Brain microvascular endothelial cell (primary cell): ENCODE measurements at regions not wholly inside any gene's neighbourhood (a gene's known extent, or its start where the extent isn't known, plus 50 kb on each side); places are given as distances from the start of the nearest gene placed in this dataset.
"Not testable (repeated sequence)": the region's sequence is repeated elsewhere in the genome, so short reads cannot be mapped to it uniquely, and the experiment has no call there.

Source experiments
- DNase-seq: peaks from one replicate; pipeline ENCODE4 v3.0.0-alpha.2; 2020
- H3K27ac ChIP-seq: fragments of 250-450 bp; sonication (Bioruptor Pico); 2 replicates; pipeline ENCODE4 v1.5.1; 2020; ENCODE audit warnings: mild to moderate bottlenecking, moderate library complexity
- H3K27me3 ChIP-seq: fragments of 250-450 bp; sonication (Bioruptor Pico); replicated peaks from 2 replicates; pipeline ENCODE4 v1.5.1; 2020; ENCODE audit warnings: mild to moderate bottlenecking
- H3K36me3 ChIP-seq: fragments of 250-450 bp; sonication (Bioruptor Pico); replicated peaks from 2 replicates; pipeline ENCODE4 v1.5.1; 2020; ENCODE audit warnings: mild to moderate bottlenecking
- H3K4me3 ChIP-seq: 2 replicates; pipeline ENCODE4 v1.5.1; 2011; ENCODE audit warnings: low read depth, mild to moderate bottlenecking, control low read depth, low read length, moderate library complexity
- in situ Hi-C: cut with HindIII; loops from 2 replicates; pipeline ENCODE4 v1.10.0; 2017; ENCODE audit warnings: low sequenced_read_pairs, low pct_ligation_motif_present
- TF ChIP-seq, protein P1 (sequence below): IDR thresholded peaks from 2 replicates; pipeline ENCODE4 v1.5.1; 2011; ENCODE audit warnings: low read depth, mild to moderate bottlenecking, moderate library complexity, low read length, control low read depth, inconsistent platforms; ENCODE audit errors: missing control alignments

DNA sequence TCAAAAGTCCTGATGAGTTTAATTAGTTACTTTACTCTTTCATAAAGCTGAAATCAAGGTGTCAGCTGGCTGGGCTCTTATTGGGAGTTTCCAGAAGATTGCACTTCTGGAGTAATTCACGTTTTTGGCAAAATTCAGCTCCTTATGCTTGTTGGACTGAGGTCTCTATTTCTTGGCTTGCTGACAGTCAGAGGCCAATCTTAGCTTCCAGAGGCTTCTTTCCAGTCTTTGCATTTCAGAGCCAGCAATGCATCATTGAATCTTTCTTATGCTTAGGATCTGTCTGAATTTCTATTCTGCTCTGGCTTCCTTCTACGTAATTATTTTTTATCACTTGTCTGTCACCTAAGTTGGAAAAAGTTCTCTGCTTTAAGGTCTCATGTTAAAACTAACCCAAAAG, 91.4 kb upstream of the SYN3 start:
- TF ChIP-seq, protein P1, sequence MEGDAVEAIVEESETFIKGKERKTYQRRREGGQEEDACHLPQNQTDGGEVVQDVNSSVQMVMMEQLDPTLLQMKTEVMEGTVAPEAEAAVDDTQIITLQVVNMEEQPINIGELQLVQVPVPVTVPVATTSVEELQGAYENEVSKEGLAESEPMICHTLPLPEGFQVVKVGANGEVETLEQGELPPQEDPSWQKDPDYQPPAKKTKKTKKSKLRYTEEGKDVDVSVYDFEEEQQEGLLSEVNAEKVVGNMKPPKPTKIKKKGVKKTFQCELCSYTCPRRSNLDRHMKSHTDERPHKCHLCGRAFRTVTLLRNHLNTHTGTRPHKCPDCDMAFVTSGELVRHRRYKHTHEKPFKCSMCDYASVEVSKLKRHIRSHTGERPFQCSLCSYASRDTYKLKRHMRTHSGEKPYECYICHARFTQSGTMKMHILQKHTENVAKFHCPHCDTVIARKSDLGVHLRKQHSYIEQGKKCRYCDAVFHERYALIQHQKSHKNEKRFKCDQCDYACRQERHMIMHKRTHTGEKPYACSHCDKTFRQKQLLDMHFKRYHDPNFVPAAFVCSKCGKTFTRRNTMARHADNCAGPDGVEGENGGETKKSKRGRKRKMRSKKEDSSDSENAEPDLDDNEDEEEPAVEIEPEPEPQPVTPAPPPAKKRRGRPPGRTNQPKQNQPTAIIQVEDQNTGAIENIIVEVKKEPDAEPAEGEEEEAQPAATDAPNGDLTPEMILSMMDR: no peak
- in situ Hi-C loops: no loop called here
- no peak overlapping the region for H3K4me3 ChIP-seq
- no peak for DNase-seq
- no peaks in the 10 kb centered on the region for H3K36me3 ChIP-seq
- H3K27ac ChIP-seq: no peak overlapping the region
- H3K27me3 ChIP-seq: no peaks in the 10 kb centered on the region

DNA sequence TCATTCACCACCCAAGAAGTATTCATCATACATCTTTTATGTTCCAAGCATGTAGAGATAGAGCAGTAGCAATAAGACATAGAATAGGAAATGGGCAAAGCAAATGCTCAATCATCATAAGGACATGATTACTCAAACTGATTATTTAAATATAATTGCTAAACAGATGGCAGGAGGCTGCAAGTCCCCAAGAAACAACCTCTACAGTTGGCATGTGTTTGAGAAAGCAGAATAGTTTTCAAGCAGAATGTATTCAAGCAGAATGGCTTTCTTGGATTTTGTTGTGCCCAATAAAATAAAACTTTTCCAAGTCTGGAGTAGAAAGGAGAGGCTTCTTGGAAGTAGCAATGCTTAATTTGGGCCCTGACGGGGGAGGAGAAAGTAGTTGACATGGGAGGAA, 86.5 kb upstream of the SYN3 start:
- in situ Hi-C loops: no loop called here
- TF ChIP-seq, protein P1: no peak
- Histone ChIP-seq H3K36me3 (no peaks in the 10 kb centered on the region), H3K4me3 (no peak overlapping the region), H3K27ac (no peak overlapping the region), H3K27me3 (no peaks in the 10 kb centered on the region)
- DNase-seq: no peak

DNA sequence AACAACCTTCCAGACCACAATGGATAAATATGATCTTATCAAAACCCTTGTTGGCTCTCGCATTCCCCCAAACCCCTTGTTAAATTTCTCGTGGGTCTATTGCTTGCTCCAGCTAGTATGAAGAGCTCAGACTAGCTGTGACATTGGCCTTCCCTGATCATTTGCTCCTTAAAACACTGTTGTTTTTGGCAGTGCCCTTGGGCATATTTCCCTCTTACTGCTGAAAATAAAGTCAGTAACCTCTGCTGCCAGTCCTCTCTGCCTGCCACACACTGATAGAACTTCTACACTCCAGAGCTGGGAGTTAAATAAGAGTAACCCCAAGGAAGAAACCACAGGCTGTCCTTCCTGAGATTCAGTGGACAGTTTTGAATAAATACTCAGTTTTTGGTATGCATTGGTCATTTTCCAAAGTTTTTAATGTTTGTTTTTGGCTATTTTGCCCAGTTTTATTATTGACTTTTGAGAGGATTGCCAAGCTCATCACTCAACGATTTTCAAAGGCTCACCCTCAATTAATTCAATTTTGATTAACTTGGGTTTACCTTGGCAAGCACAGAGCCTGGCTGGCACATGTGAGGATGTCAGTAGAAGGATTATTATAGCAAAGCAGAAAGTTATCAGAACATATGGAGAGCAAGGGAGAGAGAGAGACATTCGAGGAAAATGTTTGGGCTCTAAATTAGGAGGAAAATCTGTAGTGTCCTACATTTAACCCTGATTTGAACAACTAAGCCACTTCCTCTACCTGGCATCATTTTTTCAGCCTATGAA, 84.3 kb upstream of the SYN3 start:
- H3K4me3 ChIP-seq: no peak overlapping the region
- no peak overlapping the region for H3K27ac ChIP-seq
- DNase-seq: no peak
- no peaks in the 10 kb centered on the region for H3K27me3 ChIP-seq
- TF ChIP-seq, protein P1: no peak
- no peaks in the 10 kb centered on the region for H3K36me3 ChIP-seq
- in situ Hi-C loops: no loop called here

DNA sequence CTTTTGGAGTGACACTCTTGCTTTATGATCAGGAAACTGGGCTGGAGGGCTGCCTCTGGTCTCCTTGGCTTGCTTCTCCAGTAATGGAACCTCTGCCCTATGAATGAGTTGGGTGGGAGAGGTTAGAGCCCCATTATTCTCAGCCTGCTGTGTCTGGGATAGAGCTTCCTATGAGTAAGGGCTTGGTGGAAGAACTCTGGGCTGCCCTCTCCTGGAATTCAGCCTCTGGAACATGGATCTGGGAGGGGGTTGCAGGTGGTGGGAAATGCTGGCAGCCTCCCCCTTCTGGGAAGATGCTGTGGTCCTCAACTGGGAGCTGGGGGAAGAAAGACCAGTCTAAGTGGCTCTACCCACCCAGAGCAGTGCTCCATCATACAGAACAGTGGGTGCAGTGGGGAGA, 81.8 kb upstream of the SYN3 start:
- Histone ChIP-seq H3K36me3 (no peaks in the 10 kb centered on the region), H3K27me3 (no peaks in the 10 kb centered on the region), H3K4me3 (no peak overlapping the region), H3K27ac (no peak overlapping the region)
- TF ChIP-seq, protein P1: no peak
- DNase-seq: no peak
- in situ Hi-C loops: no loop called here

DNA sequence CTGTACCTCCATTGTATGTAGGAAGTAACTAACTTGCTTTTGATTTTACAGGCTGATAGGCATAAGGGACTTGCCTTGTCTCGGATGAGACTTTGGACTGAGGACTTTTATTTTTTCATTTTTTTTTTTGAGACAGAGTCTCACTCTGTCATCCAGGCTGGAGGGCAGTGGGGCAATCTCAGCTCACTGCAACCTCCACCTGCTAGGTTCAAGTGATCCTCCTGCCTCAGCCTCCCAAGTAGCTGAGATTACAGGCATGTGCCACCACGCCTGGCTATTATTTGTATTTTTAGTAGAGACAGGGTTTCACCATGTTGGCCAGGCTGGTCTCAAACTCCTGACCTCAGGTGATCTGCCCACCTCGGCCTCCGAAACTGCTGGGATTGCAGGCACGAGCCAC, 80.2 kb upstream of the SYN3 start:
- DNase-seq, in situ Hi-C loops, H3K4me3 ChIP-seq, H3K27ac ChIP-seq, H3K36me3 ChIP-seq, H3K27me3 ChIP-seq: not testable (repeated sequence)

DNA sequence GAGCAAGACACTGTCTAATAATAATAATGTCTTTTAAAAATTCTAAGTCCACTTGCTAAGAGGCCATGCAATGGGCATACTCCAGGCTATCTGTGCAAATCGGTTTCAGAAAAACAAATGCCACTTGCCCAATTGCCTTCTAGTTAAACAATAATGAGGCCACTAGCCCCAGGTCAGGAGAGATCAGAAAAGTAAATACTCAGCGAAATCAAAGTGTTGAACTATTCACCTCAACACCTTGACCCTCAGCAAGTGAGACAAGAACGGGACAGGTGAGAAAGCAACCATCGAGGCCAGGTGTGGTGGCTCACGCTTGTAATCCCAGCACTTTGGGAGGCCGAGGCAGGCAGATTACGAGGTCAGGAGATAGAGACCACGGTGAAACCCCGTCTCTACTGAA, 72.3 kb upstream of the SYN3 start:
- TF ChIP-seq, protein P1: no peak
- no peaks in the 10 kb centered on the region for H3K27me3 ChIP-seq
- in situ Hi-C loops: no loop called here
- H3K27ac ChIP-seq: no peak overlapping the region
- H3K4me3 ChIP-seq: no peak overlapping the region
- DNase-seq: no peak
- no peaks in the 10 kb centered on the region for H3K36me3 ChIP-seq
